ENCODE measurements at regions not wholly inside any gene's neighbourhood (a gene's known extent, or its start where the extent isn't known, plus 50 kb on each side); places are given as distances from the start of the nearest gene placed in this dataset.

- H4K8ac ChIP-seq (ENCODE audit: low read depth, low read length) = no peak overlapping the region
- H3K79me1 ChIP-seq (ENCODE audit: low read depth, low read length) = no peaks in the 10 kb centered on the region
- no peak overlapping the region for H3K23ac ChIP-seq (ENCODE audit: low read depth, low read length, poor library complexity)
- H2BK5ac ChIP-seq (ENCODE audit: low read length) = no peak overlapping the region
- H2AFZ ChIP-seq (ENCODE audit: low read length) = no peak overlapping the region
- no peak overlapping the region for H2BK15ac ChIP-seq (ENCODE audit: low read length)
- no peak overlapping the region for H3K9ac ChIP-seq (ENCODE audit: low read depth, low read length, poor library complexity)
- H4K91ac ChIP-seq (ENCODE audit: low read depth, low read length, poor library complexity) = no peak overlapping the region
- WGBS, 2 donors (ENCODE audit: extremely low coverage in 2 of 2, insufficient read length in 2 of 2, insufficient replicate concordance in 1 of 2) = no CpG with 5 or more reads among the region's 10 CpGs
- H2AK5ac ChIP-seq (ENCODE audit: low read depth, low read length) = no peak overlapping the region
- no peak overlapping the region for H3K27ac ChIP-seq (replicated peaks; ENCODE audit: low read length)
- H3K4me3 ChIP-seq (ENCODE audit: low read length in 2 of 2) = no peak overlapping the region
- H3K9me3 ChIP-seq (replicated peaks in 1 of 2; ENCODE audit: control insufficient read depth in 2 of 2, insufficient read depth in 1 of 2, low read depth in 1 of 2, low read length in 2 of 2) = peaks cover 4 to 6% of the 10 kb centered on the region in 2 donors
- H3K18ac ChIP-seq (ENCODE audit: low read length) = no peak overlapping the region
- DNase-seq (ENCODE audit: low spot score) = no peak
- H2BK120ac ChIP-seq (ENCODE audit: low read depth, low read length) = no peak overlapping the region
- H2BK12ac ChIP-seq (ENCODE audit: low read length) = no peak overlapping the region
- peaks cover 0 to 4% (median 0%) of the 10 kb centered on the region in 3 experiments for H3K27me3 ChIP-seq (ENCODE audit: control insufficient read depth in 3 of 3, insufficient read depth in 3 of 3, low read depth in 1 of 3, low read length in 3 of 3)
- no peak overlapping the region for H3K4ac ChIP-seq (ENCODE audit: low read length)
- H3K14ac ChIP-seq (ENCODE audit: low read length) = no peak overlapping the region
- H3K4me2 ChIP-seq (ENCODE audit: insufficient read depth, low read length, poor library complexity, severe bottlenecking) = no peak overlapping the region
- H3K36me3 ChIP-seq (replicated peaks in 1 of 2; ENCODE audit: control insufficient read depth in 2 of 2, insufficient read depth in 2 of 2, low read length in 2 of 2) = no peaks in the 10 kb centered on the region
- no peaks in the 10 kb centered on the region for H3K4me1 ChIP-seq (ENCODE audit: control insufficient read depth in 2 of 2, insufficient read depth in 1 of 2, low read depth in 1 of 2, low read length in 2 of 2)
Measured at GRCh38 chr11:69368119-69368880, 74.3 kb downstream of the MYEOV start.

- no peak for DNase-seq (ENCODE audit: low spot score)
- Histone ChIP-seq H3K23ac (ENCODE audit: low read depth, low read length, poor library complexity) (no peak overlapping the region), H3K14ac (ENCODE audit: low read length) (no peak overlapping the region), H2AK5ac (ENCODE audit: low read depth, low read length) (no peak overlapping the region), H3K9ac (ENCODE audit: low read depth, low read length, poor library complexity) (no peak overlapping the region), H2BK5ac (ENCODE audit: low read length) (no peak overlapping the region), H3K27me3 (ENCODE audit: control insufficient read depth in 3 of 3, insufficient read depth in 3 of 3, low read depth in 1 of 3, low read length in 3 of 3) (peaks cover 0 to 4% (median 0%) of the 10 kb centered on the region in 3 experiments), H2BK120ac (ENCODE audit: low read depth, low read length) (no peak overlapping the region), H3K79me1 (ENCODE audit: low read depth, low read length) (no peaks in the 10 kb centered on the region), H3K4ac (ENCODE audit: low read length) (no peak overlapping the region), H3K9me3 (replicated peaks in 1 of 2; ENCODE audit: control insufficient read depth in 2 of 2, insufficient read depth in 1 of 2, low read depth in 1 of 2, low read length in 2 of 2) (peaks cover 4 to 6% of the 10 kb centered on the region in 2 donors), H2AFZ (ENCODE audit: low read length) (no peak overlapping the region), H2BK15ac (ENCODE audit: low read length) (no peak overlapping the region), H3K36me3 (replicated peaks in 1 of 2; ENCODE audit: control insufficient read depth in 2 of 2, insufficient read depth in 2 of 2, low read length in 2 of 2) (no peaks in the 10 kb centered on the region), H3K18ac (ENCODE audit: low read length) (no peak overlapping the region), H2BK12ac (ENCODE audit: low read length) (no peak overlapping the region), H4K91ac (ENCODE audit: low read depth, low read length, poor library complexity) (no peak overlapping the region), H3K4me1 (ENCODE audit: control insufficient read depth in 2 of 2, insufficient read depth in 1 of 2, low read depth in 1 of 2, low read length in 2 of 2) (no peaks in the 10 kb centered on the region), H3K4me2 (ENCODE audit: insufficient read depth, low read length, poor library complexity, severe bottlenecking) (no peak overlapping the region), H4K8ac (ENCODE audit: low read depth, low read length) (no peak overlapping the region), H3K27ac (replicated peaks; ENCODE audit: low read length) (no peak overlapping the region), H3K4me3 (ENCODE audit: low read length in 2 of 2) (no peak overlapping the region)
- WGBS, 2 donors (ENCODE audit: extremely low coverage in 2 of 2, insufficient read length in 2 of 2, insufficient replicate concordance in 1 of 2) = no CpG with 5 or more reads among the region's 5 CpGs
Measured at GRCh38 chr11:69369210-69369825, 75.4 kb downstream of the MYEOV start.

GRCh38 chr11:69369945-69370344, 76.0 kb downstream of the MYEOV start:
- H3K4me1 ChIP-seq (ENCODE audit: control insufficient read depth in 2 of 2, insufficient read depth in 1 of 2, low read depth in 1 of 2, low read length in 2 of 2) = no peaks in the 10 kb centered on the region
- H3K23ac ChIP-seq (ENCODE audit: low read depth, low read length, poor library complexity) = no peak overlapping the region
- DNase-seq (ENCODE audit: low spot score) = no peak
- H2AFZ ChIP-seq (ENCODE audit: low read length) = no peak overlapping the region
- no peaks in the 10 kb centered on the region for H3K79me1 ChIP-seq (ENCODE audit: low read depth, low read length)
- WGBS, 2 donors (ENCODE audit: extremely low coverage in 2 of 2, insufficient read length in 2 of 2, insufficient replicate concordance in 1 of 2) = no CpG with 5 or more reads among the region's 2 CpGs
- no peak overlapping the region for H2BK5ac ChIP-seq (ENCODE audit: low read length)
- H3K4me2 ChIP-seq (ENCODE audit: insufficient read depth, low read length, poor library complexity, severe bottlenecking) = no peak overlapping the region
- no peak overlapping the region for H2BK120ac ChIP-seq (ENCODE audit: low read depth, low read length)
- H3K27ac ChIP-seq (replicated peaks; ENCODE audit: low read length) = no peak overlapping the region
- peaks cover 0 to 4% (median 0%) of the 10 kb centered on the region in 3 experiments for H3K27me3 ChIP-seq (ENCODE audit: control insufficient read depth in 3 of 3, insufficient read depth in 3 of 3, low read depth in 1 of 3, low read length in 3 of 3)
- H3K9me3 ChIP-seq (replicated peaks in 1 of 2; ENCODE audit: control insufficient read depth in 2 of 2, insufficient read depth in 1 of 2, low read depth in 1 of 2, low read length in 2 of 2) = peaks cover 4 to 6% of the 10 kb centered on the region in 2 donors
- H2BK12ac ChIP-seq (ENCODE audit: low read length) = no peak overlapping the region
- H3K36me3 ChIP-seq (replicated peaks in 1 of 2; ENCODE audit: control insufficient read depth in 2 of 2, insufficient read depth in 2 of 2, low read length in 2 of 2) = no peaks in the 10 kb centered on the region
- H4K8ac ChIP-seq (ENCODE audit: low read depth, low read length) = no peak overlapping the region
- H4K91ac ChIP-seq (ENCODE audit: low read depth, low read length, poor library complexity) = no peak overlapping the region
- H2BK15ac ChIP-seq (ENCODE audit: low read length) = no peak overlapping the region
- no peak overlapping the region for H3K4me3 ChIP-seq (ENCODE audit: low read length in 2 of 2)
- H3K9ac ChIP-seq (ENCODE audit: low read depth, low read length, poor library complexity) = no peak overlapping the region
- H3K14ac ChIP-seq (ENCODE audit: low read length) = no peak overlapping the region
- no peak overlapping the region for H3K18ac ChIP-seq (ENCODE audit: low read length)
- no peak overlapping the region for H2AK5ac ChIP-seq (ENCODE audit: low read depth, low read length)
- no peak overlapping the region for H3K4ac ChIP-seq (ENCODE audit: low read length)

- Histone ChIP-seq H4K91ac (ENCODE audit: low read depth, low read length, poor library complexity) (no peak overlapping the region), H3K14ac (ENCODE audit: low read length) (no peak overlapping the region), H2AFZ (ENCODE audit: low read length) (no peak overlapping the region), H3K18ac (ENCODE audit: low read length) (no peak overlapping the region), H3K9ac (ENCODE audit: low read depth, low read length, poor library complexity) (no peak overlapping the region), H2BK15ac (ENCODE audit: low read length) (no peak overlapping the region), H3K27me3 (ENCODE audit: control insufficient read depth in 3 of 3, insufficient read depth in 3 of 3, low read depth in 1 of 3, low read length in 3 of 3) (peaks cover 0 to 4% (median 0%) of the 10 kb centered on the region in 3 experiments), H2BK5ac (ENCODE audit: low read length) (no peak overlapping the region), H3K79me1 (ENCODE audit: low read depth, low read length) (no peaks in the 10 kb centered on the region), H3K23ac (ENCODE audit: low read depth, low read length, poor library complexity) (no peak overlapping the region), H3K4me1 (ENCODE audit: control insufficient read depth in 2 of 2, insufficient read depth in 1 of 2, low read depth in 1 of 2, low read length in 2 of 2) (no peaks in the 10 kb centered on the region), H2BK120ac (ENCODE audit: low read depth, low read length) (no peak overlapping the region), H3K36me3 (replicated peaks in 1 of 2; ENCODE audit: control insufficient read depth in 2 of 2, insufficient read depth in 2 of 2, low read length in 2 of 2) (no peaks in the 10 kb centered on the region), H3K4me2 (ENCODE audit: insufficient read depth, low read length, poor library complexity, severe bottlenecking) (no peak overlapping the region), H4K8ac (ENCODE audit: low read depth, low read length) (no peak overlapping the region), H3K9me3 (replicated peaks in 1 of 2; ENCODE audit: control insufficient read depth in 2 of 2, insufficient read depth in 1 of 2, low read depth in 1 of 2, low read length in 2 of 2) (peaks cover 4 to 6% of the 10 kb centered on the region in 2 donors), H3K4me3 (ENCODE audit: low read length in 2 of 2) (no peak overlapping the region), H3K27ac (replicated peaks; ENCODE audit: low read length) (no peak overlapping the region), H2BK12ac (ENCODE audit: low read length) (no peak overlapping the region), H2AK5ac (ENCODE audit: low read depth, low read length) (no peak overlapping the region), H3K4ac (ENCODE audit: low read length) (no peak overlapping the region)
- no CpG with 5 or more reads among the region's 13 CpGs for WGBS, 2 donors (ENCODE audit: extremely low coverage in 2 of 2, insufficient read length in 2 of 2, insufficient replicate concordance in 1 of 2)
- no peak for DNase-seq (ENCODE audit: low spot score)
Measured at GRCh38 chr11:69370984-69371709, 77.2 kb downstream of the MYEOV start.

Measured in neuronal stem cell (in vitro differentiated cells).